WERI-Rb-1 (cell line): ENCODE measurements at regions not wholly inside any gene's neighbourhood (a gene's known extent, or its start where the extent isn't known, plus 50 kb on each side); places are given as distances from the start of the nearest gene placed in this dataset.

Source experiments
- DNase-seq: peaks from one replicate; pipeline ENCODE4 v3.0.0-alpha.2; 2020
- H3K27ac ChIP-seq: fragments of 250-450 bp; sonication (Bioruptor Pico); 2 replicates; pipeline ENCODE4 v1.5.1; 2020; ENCODE audit warnings: mild to moderate bottlenecking, moderate library complexity
- H3K27me3 ChIP-seq: fragments of 250-450 bp; sonication (Bioruptor Pico); 2 replicates; pipeline ENCODE4 v1.5.1; 2021; ENCODE audit warnings: mild to moderate bottlenecking, low read depth, moderate library complexity; ENCODE audit not compliant: insufficient read depth, severe bottlenecking
- H3K36me3 ChIP-seq: fragments of 250-450 bp; sonication (Bioruptor Pico); 2 replicates; pipeline ENCODE4 v1.5.1; 2020; ENCODE audit warnings: mild to moderate bottlenecking, moderate library complexity
- H3K4me3 ChIP-seq: 2 replicates; pipeline ENCODE4 v1.5.1; 2011; ENCODE audit warnings: low read depth, mild to moderate bottlenecking, control low read depth, low read length
- H3K9me3 ChIP-seq: fragments of 250-450 bp; sonication (Bioruptor Pico); 2 replicates; pipeline ENCODE4 v1.5.1; 2021; ENCODE audit warnings: mild to moderate bottlenecking, moderate library complexity; ENCODE audit not compliant: severe bottlenecking
- TF ChIP-seq, protein P1 (sequence below): IDR thresholded peaks from 2 replicates; pipeline ENCODE4 v1.5.1; 2011; ENCODE audit warnings: low read depth, mild to moderate bottlenecking, control low read depth, inconsistent platforms, low read length

GRCh38 chr12:77613411-77613810, 217.3 kb upstream of the NAV3 start:
- Histone ChIP-seq H3K9me3 (peaks cover 2% of the 10 kb centered on the region), H3K36me3 (no peaks in the 10 kb centered on the region), H3K27ac (no peak overlapping the region), H3K4me3 (no peak overlapping the region), H3K27me3 (no peaks in the 10 kb centered on the region)
- no peak for DNase-seq
- TF ChIP-seq, protein P1, sequence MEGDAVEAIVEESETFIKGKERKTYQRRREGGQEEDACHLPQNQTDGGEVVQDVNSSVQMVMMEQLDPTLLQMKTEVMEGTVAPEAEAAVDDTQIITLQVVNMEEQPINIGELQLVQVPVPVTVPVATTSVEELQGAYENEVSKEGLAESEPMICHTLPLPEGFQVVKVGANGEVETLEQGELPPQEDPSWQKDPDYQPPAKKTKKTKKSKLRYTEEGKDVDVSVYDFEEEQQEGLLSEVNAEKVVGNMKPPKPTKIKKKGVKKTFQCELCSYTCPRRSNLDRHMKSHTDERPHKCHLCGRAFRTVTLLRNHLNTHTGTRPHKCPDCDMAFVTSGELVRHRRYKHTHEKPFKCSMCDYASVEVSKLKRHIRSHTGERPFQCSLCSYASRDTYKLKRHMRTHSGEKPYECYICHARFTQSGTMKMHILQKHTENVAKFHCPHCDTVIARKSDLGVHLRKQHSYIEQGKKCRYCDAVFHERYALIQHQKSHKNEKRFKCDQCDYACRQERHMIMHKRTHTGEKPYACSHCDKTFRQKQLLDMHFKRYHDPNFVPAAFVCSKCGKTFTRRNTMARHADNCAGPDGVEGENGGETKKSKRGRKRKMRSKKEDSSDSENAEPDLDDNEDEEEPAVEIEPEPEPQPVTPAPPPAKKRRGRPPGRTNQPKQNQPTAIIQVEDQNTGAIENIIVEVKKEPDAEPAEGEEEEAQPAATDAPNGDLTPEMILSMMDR = no peak

- Histone ChIP-seq H3K36me3 (no peaks in the 10 kb centered on the region), H3K4me3 (no peak overlapping the region), H3K27ac (no peak overlapping the region), H3K9me3 (no peaks in the 10 kb centered on the region), H3K27me3 (no peaks in the 10 kb centered on the region)
- DNase-seq = no peak
- TF ChIP-seq, protein P1 = no peak
Measured at GRCh38 chr12:77610446-77610845, 220.2 kb upstream of the NAV3 start.

GRCh38 chr12:77609016-77609415, 221.7 kb upstream of the NAV3 start:
- Histone ChIP-seq H3K27ac (no peak overlapping the region), H3K27me3 (no peaks in the 10 kb centered on the region), H3K9me3 (no peaks in the 10 kb centered on the region), H3K36me3 (no peaks in the 10 kb centered on the region), H3K4me3 (no peak overlapping the region)
- DNase-seq = no peak
- TF ChIP-seq, protein P1 = no peak

DNA sequence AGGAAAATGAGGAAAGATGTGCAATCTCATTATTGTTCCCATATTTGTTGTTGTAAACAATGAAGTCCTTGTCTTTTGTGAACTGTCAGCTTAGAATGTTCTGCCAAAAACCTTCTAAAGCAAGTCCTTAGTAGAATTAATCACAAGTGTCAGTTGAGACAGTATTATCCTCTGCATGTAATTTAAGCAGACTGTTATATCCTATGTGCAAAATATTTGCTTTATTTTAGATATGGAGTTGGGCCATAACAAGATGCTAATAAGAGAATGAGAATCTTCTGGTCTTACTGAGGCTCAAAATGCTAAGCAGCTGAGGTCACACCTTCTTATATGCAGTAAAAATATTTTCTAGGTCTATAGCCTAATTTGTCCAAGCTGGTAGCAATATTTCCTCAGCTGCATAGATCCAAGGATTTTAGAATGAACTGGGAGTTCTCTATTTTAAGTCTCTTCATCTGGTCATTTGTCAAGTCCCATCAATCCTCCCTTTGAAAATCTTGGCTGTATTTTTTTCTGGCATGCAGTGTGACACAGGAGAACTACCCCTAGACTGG, 222.3 kb upstream of the NAV3 start:
- Histone ChIP-seq H3K27ac (no peak overlapping the region), H3K4me3 (no peak overlapping the region), H3K27me3 (no peaks in the 10 kb centered on the region), H3K9me3 (no peaks in the 10 kb centered on the region), H3K36me3 (no peaks in the 10 kb centered on the region)
- no peak for DNase-seq
- TF ChIP-seq, protein P1 = no peak

DNA sequence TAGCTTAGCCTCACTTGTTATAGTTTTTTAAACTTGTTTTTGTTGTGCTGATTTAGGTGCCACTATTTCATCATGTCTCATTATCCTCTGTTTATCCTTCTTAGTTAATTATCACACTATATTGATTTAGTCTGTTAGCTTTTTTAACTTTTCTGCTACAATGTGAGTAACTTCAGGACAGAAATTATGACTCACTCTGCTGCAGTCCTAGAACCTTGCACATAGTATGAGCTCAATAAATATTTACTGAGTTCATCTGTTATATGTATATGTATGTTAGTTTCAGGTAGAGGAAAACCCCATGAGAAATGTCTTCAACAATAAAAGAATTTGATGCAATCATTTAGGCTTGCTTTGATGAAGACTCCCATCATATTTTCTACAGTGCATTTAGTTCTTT, 224.3 kb upstream of the NAV3 start:
- no peaks in the 10 kb centered on the region for H3K9me3 ChIP-seq
- H3K4me3 ChIP-seq = no peak overlapping the region
- no peaks in the 10 kb centered on the region for H3K36me3 ChIP-seq
- no peak overlapping the region for H3K27ac ChIP-seq
- TF ChIP-seq, protein P1 = no peak
- H3K27me3 ChIP-seq = no peaks in the 10 kb centered on the region
- DNase-seq = no peak

DNA sequence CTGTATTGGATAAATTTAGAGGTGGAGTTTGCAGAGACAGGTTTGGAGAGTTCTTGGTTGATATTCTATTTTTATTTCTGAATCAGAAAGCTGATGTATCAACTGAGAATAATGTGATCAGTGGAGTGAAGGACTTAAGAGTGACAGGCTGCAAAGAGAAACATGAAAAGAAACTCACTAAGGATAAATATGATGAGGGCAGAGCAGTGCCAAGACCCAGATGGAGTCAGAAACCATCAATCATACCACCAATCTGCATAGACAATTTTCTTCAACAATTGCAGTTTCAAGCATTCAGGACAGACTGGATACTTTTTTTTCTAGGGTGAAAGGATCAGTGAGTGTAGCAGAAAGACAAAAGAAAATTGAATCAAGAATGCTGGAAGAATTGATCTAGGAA, 226.7 kb upstream of the NAV3 start:
- Histone ChIP-seq H3K36me3 (no peaks in the 10 kb centered on the region), H3K4me3 (no peak overlapping the region), H3K27me3 (no peaks in the 10 kb centered on the region), H3K27ac (no peak overlapping the region), H3K9me3 (no peaks in the 10 kb centered on the region)
- TF ChIP-seq, protein P1 = no peak
- DNase-seq = no peak
